NCI-H146 treated with DMSO at 0.1 percent for 48 hours (cell line): ENCODE measurements at regions not wholly inside any gene's neighbourhood (a gene's known extent, or its start where the extent isn't known, plus 50 kb on each side); places are given as distances from the start of the nearest gene placed in this dataset.
"Not testable (repeated sequence)": the region's sequence is repeated elsewhere in the genome, so short reads cannot be mapped to it uniquely, and the experiment has no call there.

ENCODE experiments used
- DNase-seq: peaks from one replicate; lab custom pipeline; 2025; ENCODE audit not compliant: unreplicated experiment; lab: John Stamatoyannopoulos, UW

DNA sequence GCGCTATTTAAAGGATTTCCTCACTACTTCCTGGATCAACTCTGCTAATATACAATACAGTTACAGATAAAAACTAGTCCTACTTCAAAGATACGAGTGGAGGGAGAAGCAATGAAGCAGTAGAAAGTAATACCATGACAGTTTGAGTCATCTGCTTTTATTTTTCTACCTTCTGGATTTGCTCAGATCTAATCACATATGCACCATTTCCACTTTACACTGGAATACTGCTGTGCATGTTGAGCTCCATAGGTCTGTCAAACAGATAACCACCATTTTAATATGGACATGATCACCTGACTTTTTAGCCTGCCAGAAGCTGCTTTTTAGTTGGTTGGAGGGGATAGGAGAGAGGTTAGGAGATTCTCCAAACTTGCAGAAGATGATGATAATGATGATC is 92.5 kb downstream of the MMUT start:
- DNase-seq = no peak

DNA sequence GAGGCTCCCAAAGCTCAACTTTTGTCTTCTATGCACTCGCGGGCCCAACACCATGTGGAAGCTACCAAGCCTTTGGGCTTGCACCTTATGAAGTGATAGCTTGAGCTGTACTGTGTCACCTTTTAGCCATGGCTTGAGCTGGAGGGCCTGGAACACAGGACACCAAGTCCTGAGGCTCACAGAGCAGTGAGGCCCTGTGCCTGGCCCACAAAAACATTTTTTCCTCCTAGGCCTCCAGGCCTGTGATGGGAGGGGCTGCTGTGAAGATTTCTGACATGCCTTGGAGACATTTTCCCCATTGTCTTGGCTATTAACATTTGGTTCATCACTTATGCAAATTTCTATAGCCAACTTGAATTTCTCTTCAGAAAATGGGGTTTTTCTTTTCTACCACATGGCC is 96.5 kb downstream of the MMUT start:
- DNase-seq = no peak

GRCh38 chr6:49348561-49348960 is 114.5 kb downstream of the MMUT start:
- DNase-seq = no peak

- DNase-seq = peak; percentile 47
These were observed 120.6 kb downstream of the MMUT start for GRCh38 chr6:49342410-49342809.

DNA sequence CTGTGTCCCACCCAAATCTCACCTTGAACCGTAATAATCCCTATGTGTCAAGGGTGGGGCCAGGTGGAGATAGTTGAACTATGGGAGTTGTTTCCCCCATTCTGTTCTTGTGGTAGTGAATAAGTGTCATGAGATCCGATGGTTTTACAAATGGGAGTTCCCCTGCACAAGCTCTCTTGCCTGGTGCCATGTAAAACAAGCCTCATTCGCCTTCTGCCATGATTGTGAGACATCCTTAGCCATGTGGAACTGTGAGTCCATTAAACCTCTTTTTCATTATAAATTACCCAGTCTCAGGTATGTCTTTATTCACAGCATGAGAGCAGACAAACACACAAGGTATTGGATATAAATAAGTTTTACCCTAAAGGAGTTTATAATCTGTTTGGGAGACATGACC is 121.2 kb downstream of the MMUT start:
- no peak for DNase-seq

GRCh38 chr6:49339096-49339495 is 124.0 kb downstream of the MMUT start:
- DNase-seq = no peak

DNA sequence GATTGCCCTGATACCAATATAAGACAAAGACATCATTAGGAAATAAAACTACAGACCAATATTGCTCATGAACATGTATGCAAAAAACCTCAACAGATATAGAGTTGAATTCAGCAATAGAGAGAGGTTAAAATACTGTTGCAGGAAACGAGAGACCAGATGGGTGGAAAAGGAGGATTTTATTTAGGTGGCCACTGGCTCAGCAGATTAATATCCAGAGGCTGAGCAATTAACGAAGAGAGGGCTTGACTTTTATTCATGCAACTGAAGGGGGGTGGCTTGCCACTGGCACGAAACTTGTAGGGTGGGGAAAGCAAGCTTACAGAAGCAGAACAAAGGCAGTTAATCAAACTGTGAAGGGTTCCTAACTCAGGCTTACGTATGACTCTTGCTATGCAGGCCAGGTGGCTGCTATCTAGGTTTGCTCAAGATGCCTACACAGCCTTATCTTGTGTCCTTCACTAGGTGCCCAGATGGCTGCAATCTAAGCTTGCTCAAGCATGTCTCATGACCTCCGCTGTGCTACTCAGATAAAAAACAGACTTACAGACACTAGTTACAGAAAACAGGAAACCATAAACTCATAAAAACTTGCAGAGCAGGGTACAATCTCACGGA is 126.4 kb downstream of the MMUT start:
- DNase-seq = no peak

DNA sequence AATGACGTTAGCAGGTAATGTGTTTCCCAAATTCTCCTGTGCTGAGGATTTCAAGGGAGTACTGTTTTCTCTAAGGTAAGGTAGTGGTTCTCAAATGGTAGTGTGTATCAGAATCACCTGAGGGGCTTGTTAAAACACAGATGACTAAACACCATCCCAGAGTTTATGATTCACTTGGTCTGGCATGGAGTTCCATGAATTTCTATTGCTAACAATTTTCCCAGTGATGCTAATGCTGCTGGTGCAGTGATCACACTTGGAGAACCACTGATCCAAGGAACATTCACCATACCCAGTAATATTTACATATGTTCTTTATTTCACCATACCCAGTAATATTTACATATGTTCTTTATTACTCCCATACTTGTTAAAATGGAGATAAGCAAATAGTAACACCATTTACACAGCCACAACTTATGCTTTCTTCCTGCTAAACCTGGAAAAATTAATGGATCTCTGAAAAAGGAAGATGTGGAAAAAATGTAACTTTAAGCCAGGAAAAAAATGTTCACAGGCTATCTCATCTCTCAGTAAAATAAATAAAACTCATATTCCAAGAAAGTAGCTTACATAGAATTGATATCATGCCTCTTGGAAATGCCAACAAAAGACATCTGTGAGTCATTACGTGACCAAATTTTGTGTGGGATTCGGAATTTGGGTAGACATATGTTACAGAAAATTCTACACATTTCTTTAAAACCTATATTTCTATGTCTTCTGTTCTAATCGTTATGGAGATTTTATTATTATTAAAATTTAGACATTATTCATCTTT is 129.5 kb downstream of the MMUT start:
- DNase-seq = no peak

GRCh38 chr6:49332781-49333180 is 130.3 kb downstream of the MMUT start:
- DNase-seq = no peak

DNA sequence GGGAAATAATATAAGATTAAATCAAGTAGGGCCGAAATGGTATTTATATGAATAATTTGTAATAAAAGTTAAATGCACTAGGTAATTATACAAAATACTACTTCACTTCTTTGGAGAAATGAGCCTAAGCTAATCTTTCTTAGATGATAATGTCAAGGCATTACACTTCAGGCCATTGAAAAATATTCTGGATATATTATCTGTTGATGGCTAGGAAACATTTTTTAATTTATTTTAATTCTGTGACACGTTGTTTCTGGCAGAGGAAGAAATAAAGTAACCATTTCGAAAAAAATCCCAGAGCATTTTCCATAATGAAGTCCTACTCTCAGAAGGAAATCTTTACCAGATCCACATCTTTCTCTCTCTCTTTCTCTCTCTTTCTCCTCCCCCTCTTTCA is 133.9 kb downstream of the MMUT start:
- no peak for DNase-seq

- DNase-seq = no peak
These were observed 134.9 kb downstream of the MMUT start for GRCh38 chr6:49328051-49328744.

- no peak for DNase-seq
These were observed 135.5 kb downstream of the MMUT start for GRCh38 chr6:49327571-49327970.

DNA sequence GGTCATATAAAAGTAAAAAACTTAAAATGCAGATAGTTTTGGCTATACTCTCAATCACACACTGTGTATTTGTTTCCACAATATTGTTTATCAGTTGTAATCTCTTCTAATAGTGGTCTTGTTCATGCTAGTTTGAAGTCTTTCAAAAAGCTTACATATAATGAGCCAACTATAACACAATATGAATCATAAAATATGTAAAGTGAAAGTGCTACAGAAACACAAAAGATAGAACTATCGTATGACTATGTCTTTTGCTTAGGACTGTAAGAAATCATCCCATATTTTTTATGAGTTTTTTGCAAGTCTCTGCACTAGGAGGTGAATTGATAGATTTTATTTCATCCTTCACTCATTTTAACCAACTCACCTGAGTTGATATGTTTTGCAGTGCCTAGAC is 136.0 kb downstream of the MMUT start:
- DNase-seq = no peak

DNA sequence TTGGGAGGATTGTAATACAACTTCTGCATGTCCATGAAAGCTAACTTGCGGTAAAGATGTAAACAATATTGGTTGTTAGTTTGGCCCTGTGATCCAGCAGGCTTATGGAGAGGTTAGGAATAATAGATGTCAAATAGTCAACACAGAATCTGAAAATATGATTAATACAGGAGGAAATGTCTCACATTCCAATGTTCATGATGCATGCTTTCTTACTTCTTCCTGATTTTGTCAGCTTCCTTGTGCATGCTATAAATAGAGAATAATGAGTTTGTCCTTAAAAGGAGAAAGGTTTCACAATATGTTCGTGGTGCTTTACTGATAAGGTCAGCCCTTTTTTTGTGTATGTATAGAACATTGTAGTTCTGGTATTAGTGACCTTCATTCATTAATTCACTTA is 136.7 kb downstream of the MMUT start:
- no peak for DNase-seq

- no peak for DNase-seq
These were observed 137.2 kb downstream of the MMUT start for GRCh38 chr6:49325891-49326290.

DNA sequence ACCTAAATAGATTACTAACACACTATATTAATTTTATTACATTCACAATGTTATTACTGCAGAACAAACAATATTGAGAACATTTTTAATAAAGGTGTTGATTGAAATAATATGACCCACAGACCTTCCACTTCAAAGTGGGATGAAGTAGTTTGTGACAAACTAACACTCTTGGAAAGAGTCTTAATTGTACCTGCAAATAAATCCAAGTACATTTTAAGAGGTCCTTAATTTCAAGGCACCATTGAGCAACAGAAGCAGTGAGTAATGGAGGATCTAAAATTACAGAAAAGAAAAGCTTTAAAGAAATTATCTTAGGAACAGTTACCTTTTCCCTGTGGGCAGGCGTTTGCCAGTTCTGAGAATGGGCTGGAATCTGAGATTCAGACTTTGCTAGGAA is 140.2 kb downstream of the MMUT start:
- no peak for DNase-seq

- no peak for DNase-seq
These were observed 141.4 kb downstream of the MMUT start for GRCh38 chr6:49321561-49322072.

GRCh38 chr6:49305010-49305409 is 158.0 kb downstream of the MMUT start:
- DNase-seq = no peak

GRCh38 chr6:49304393-49304792 is 158.7 kb downstream of the MMUT start:
- not testable (repeated sequence) for DNase-seq

- DNase-seq = no peak
These were observed 162.1 kb downstream of the MMUT start for GRCh38 chr6:49300911-49301310.

DNA sequence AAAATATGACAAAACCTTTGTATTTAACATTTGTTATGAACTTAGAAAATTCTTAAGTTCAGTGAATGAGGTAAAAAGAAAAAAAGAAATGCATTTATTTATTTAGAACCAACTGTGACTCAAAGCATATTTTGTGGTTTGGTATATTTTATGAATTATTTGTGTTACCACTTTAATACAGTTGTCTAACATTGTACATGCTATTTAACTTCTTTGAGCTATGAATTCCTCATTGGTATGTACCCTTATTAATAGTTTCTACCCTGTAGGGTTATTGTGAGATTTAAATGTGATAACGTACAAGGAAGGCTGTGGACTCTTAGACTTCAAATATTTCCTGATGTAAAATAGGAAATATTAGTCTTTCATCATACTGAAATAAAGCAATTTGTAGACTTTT is 162.6 kb downstream of the MMUT start:
- no peak for DNase-seq

GRCh38 chr6:49299279-49299678 is 163.8 kb downstream of the MMUT start:
- DNase-seq = no peak
